ENCODE measurements at regions not wholly inside any gene's neighbourhood (a gene's known extent, or its start where the extent isn't known, plus 50 kb on each side); places are given as distances from the start of the nearest gene placed in this dataset.
A peak's percentile ranks its signal among the peaks of the same experiment; 100 is the strongest.

GRCh38 chr11:69939551-69940245, 120.5 kb upstream of the FGF3 start (continued):
- TF ChIP-seq, protein P1, sequence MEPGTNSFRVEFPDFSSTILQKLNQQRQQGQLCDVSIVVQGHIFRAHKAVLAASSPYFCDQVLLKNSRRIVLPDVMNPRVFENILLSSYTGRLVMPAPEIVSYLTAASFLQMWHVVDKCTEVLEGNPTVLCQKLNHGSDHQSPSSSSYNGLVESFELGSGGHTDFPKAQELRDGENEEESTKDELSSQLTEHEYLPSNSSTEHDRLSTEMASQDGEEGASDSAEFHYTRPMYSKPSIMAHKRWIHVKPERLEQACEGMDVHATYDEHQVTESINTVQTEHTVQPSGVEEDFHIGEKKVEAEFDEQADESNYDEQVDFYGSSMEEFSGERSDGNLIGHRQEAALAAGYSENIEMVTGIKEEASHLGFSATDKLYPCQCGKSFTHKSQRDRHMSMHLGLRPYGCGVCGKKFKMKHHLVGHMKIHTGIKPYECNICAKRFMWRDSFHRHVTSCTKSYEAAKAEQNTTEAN (CRISPR knock-in tag; conservative IDR thresholded peaks at IDR 0.05), result no peak
- no peak for TF ChIP-seq HMG20A (CRISPR knock-in tag; IDR thresholded peaks at IDR 0.05; ENCODE audit: borderline replicate concordance)
- 0 out of 2 replicates have a peak, but pooled peaks have one; percentile 16 for TF ChIP-seq FOXO1 (CRISPR knock-in tag; IDR thresholded peaks at IDR 0.05)

DNA sequence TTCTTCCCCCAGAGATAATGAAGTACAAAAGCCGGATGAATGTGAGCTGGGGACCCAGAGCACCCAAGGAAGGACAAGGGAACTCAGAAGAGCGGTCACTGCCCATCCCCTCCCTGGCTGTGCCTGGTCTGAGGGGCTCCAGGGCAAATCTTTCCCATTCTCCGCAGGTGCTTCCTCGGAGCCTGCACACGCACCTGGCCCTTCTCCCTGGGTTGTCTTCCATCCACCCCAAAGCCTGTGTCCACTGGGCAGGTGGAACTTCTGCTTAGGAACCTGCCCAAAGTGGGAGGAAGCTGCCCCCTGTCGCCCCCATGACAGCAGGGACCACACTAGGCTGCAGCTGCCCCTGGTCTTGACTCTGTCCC, 121.0 kb upstream of the FGF3 start:
- Histone ChIP-seq H3K9ac (ENCODE audit: insufficient read depth, low read depth, low read length) (no peak overlapping the region), H3K9me3 (ENCODE audit: low read length) (no peaks in the 10 kb centered on the region), H3K36me3 (replicated peaks in 1 of 2; ENCODE audit: control insufficient read depth in 1 of 2, insufficient read depth in 2 of 2, low read length in 2 of 2) (no peaks in the 10 kb centered on the region), H3K27me3 (ENCODE audit: control insufficient read depth in 1 of 2, insufficient read depth in 2 of 2, low read length in 2 of 2) (peaks cover 3 to 27% of the 10 kb centered on the region in 2 experiments; a peak in 4 of 5 replicates), H3K27ac (ENCODE audit: extremely low read length, insufficient read depth, low read length) (no peak overlapping the region), H4K20me1 (ENCODE audit: insufficient read depth, low read length) (no peaks in the 10 kb centered on the region), H3K4me3 (replicated peaks in 1 of 3; ENCODE audit: insufficient read depth in 1 of 3, low read depth in 2 of 3, low read length in 3 of 3) (no peak overlapping the region), H3K4me2 (ENCODE audit: low read depth, low read length) (no peak overlapping the region), H3K4me1 (ENCODE audit: insufficient read depth, low read length) (no peaks in the 10 kb centered on the region), H2AFZ (ENCODE audit: low read length) (no peak overlapping the region), H3K79me2 (ENCODE audit: insufficient read depth, low read length) (no peaks in the 10 kb centered on the region)
- in situ Hi-C loops (cut with HindIII; ENCODE audit: extremely low pct_ligation_motif_present, low pct_unique_long_range_greater_than_20kb), result loop anchor here (5.0 kb wide), 1 partner anchor 142 kb away; no protein-coding TSS in a partner anchor
- DNase-seq (ENCODE audit: low spot score), result no peak
- no peak for FAIRE-seq
- 53% methylated on average over 5 of the region's 6 CpGs for WGBS (ENCODE audit: low lambda C conversion rate)
- ChIA-PET CTCF (ENCODE audit: low intra/inter-chr PET ratio, low total read pairs) (no interaction called here), POLR2A (no interaction called here)
- TF ChIP-seq ZBTB25 (CRISPR knock-in tag; IDR thresholded peaks at IDR 0.05) (no peak), HNRNPL (IDR thresholded peaks at IDR 0.05; ENCODE audit: low read depth, low read length) (no peak), CEBPG (CRISPR knock-in tag; IDR thresholded peaks at IDR 0.05) (no peak), ZBTB1 (CRISPR knock-in tag; IDR thresholded peaks at IDR 0.05; ENCODE audit: borderline replicate concordance) (no peak), AKNA (CRISPR knock-in tag; IDR thresholded peaks at IDR 0.05; ENCODE audit: borderline replicate concordance) (no peak), SMYD3 (CRISPR knock-in tag; IDR thresholded peaks at IDR 0.05) (no peak)
- TF ChIP-seq, protein P2, sequence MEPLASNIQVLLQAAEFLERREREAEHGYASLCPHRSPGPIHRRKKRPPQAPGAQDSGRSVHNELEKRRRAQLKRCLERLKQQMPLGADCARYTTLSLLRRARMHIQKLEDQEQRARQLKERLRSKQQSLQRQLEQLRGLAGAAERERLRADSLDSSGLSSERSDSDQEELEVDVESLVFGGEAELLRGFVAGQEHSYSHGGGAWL (CRISPR knock-in tag; IDR thresholded peaks at IDR 0.05), result no peak
- BruUV-seq (replicated peaks), result no TSS peak
- intact Hi-C loops (cut with micrococcal nuclease; ENCODE audit: unreplicated experiment), result no loop called here
- ATAC-seq, result no peak

Data from HepG2 (cell line).